ENCODE measurements at regions not wholly inside any gene's neighbourhood (a gene's known extent, or its start where the extent isn't known, plus 50 kb on each side); places are given as distances from the start of the nearest gene placed in this dataset.
A peak's percentile ranks its signal among the peaks of the same experiment; 100 is the strongest.

- Histone ChIP-seq H3K4me3 (ENCODE audit: low read depth, low read length) (no peak overlapping the region), H3K36me3 (ENCODE audit: control insufficient read depth, insufficient read depth, low read length) (no peaks in the 10 kb centered on the region), H3K27me3 (ENCODE audit: control insufficient read depth, insufficient read depth, low read length) (no peaks in the 10 kb centered on the region)
- TF ChIP-seq, protein P1, sequence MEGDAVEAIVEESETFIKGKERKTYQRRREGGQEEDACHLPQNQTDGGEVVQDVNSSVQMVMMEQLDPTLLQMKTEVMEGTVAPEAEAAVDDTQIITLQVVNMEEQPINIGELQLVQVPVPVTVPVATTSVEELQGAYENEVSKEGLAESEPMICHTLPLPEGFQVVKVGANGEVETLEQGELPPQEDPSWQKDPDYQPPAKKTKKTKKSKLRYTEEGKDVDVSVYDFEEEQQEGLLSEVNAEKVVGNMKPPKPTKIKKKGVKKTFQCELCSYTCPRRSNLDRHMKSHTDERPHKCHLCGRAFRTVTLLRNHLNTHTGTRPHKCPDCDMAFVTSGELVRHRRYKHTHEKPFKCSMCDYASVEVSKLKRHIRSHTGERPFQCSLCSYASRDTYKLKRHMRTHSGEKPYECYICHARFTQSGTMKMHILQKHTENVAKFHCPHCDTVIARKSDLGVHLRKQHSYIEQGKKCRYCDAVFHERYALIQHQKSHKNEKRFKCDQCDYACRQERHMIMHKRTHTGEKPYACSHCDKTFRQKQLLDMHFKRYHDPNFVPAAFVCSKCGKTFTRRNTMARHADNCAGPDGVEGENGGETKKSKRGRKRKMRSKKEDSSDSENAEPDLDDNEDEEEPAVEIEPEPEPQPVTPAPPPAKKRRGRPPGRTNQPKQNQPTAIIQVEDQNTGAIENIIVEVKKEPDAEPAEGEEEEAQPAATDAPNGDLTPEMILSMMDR (IDR thresholded peaks at IDR 0.05; ENCODE audit: insufficient read depth, low read length, poor library complexity, severe bottlenecking): no peak
- DNase-seq (ENCODE audit: low read depth): no peak
Measured at GRCh38 chr1:59142311-59143132, 154.4 kb upstream of the FGGY start.

DNA sequence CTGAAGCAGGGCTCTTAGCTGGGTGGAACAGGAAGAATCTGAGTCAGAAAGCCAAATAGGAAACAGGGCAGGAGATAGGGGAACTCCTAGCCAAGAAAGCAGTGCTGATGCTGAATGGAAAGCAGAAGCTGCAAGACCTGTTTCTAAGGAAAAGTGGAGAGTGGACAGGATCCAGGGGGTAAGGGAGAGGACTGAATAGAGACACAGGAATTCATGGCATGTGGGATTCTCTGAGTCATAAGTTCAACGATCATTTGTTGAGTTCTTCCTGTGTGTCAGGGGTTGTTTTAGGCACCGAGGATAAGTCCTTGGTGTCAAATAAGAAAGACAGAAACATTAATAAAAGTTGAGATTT, 153.8 kb upstream of the FGGY start:
- TF ChIP-seq, protein P1 (IDR thresholded peaks at IDR 0.05; ENCODE audit: insufficient read depth, low read length, poor library complexity, severe bottlenecking): no peak
- Histone ChIP-seq H3K4me3 (ENCODE audit: low read depth, low read length) (no peak overlapping the region), H3K27me3 (ENCODE audit: control insufficient read depth, insufficient read depth, low read length) (no peaks in the 10 kb centered on the region), H3K36me3 (ENCODE audit: control insufficient read depth, insufficient read depth, low read length) (no peaks in the 10 kb centered on the region)
- peak; percentile 94 for DNase-seq (ENCODE audit: low read depth)

GRCh38 chr1:59143811-59144210, 153.1 kb upstream of the FGGY start:
- Histone ChIP-seq H3K4me3 (ENCODE audit: low read depth, low read length) (no peak overlapping the region), H3K36me3 (ENCODE audit: control insufficient read depth, insufficient read depth, low read length) (no peaks in the 10 kb centered on the region), H3K27me3 (ENCODE audit: control insufficient read depth, insufficient read depth, low read length) (no peaks in the 10 kb centered on the region)
- DNase-seq (ENCODE audit: low read depth): peak; percentile 51
- TF ChIP-seq, protein P1 (IDR thresholded peaks at IDR 0.05; ENCODE audit: insufficient read depth, low read length, poor library complexity, severe bottlenecking): no peak

DNA sequence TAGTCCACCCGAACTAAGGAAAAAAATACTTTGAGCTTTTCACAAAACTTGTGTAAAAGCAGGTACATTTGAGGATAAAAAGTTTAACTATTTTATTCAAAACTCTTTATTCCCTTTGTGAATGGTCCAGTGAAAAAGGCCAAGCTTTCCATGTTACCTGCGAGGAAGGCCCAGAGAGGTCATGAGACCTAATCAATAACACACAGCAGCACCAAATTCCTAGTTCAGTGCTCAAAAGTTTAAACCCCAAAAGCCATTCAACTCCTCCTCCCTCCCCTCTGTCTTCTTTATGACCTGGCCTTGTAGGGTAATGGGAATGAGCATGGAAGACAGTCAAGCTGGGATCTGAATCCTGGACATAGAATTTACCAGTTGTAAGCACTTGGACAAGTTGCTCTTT, 151.9 kb upstream of the FGGY start:
- TF ChIP-seq, protein P1 (IDR thresholded peaks at IDR 0.05; ENCODE audit: insufficient read depth, low read length, poor library complexity, severe bottlenecking): no peak
- Histone ChIP-seq H3K4me3 (ENCODE audit: low read depth, low read length) (no peak overlapping the region), H3K27me3 (ENCODE audit: control insufficient read depth, insufficient read depth, low read length) (no peaks in the 10 kb centered on the region), H3K36me3 (ENCODE audit: control insufficient read depth, insufficient read depth, low read length) (no peaks in the 10 kb centered on the region)
- DNase-seq (ENCODE audit: low read depth): no peak

DNA sequence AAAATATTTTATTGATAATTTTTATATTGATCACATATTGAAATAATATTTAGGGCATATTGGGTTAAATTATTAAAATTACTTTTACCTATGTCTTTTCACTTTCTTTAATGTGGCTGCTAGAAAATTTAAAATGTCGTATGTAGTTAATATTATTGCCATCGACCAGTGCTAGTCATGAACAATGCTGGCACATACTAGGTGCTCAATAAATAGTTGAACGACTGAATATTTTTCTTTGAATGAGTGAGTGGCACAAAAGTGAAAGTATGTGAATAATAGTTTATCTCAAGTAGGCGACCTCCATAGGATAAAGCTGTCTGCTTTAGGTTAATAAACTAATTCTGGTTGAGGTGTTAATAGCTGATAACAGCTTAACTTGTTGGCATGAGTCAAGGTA, 150.8 kb upstream of the FGGY start:
- TF ChIP-seq, protein P1 (IDR thresholded peaks at IDR 0.05; ENCODE audit: insufficient read depth, low read length, poor library complexity, severe bottlenecking): no peak
- H3K36me3 ChIP-seq (ENCODE audit: control insufficient read depth, insufficient read depth, low read length): no peaks in the 10 kb centered on the region
- no peak for DNase-seq (ENCODE audit: low read depth)
- no peak overlapping the region for H3K4me3 ChIP-seq (ENCODE audit: low read depth, low read length)
- H3K27me3 ChIP-seq (ENCODE audit: control insufficient read depth, insufficient read depth, low read length): no peaks in the 10 kb centered on the region

Measured in kidney epithelial cell (primary cell).